Peyer's patch (tissue), 4 donors: ENCODE measurements at regions not wholly inside any gene's neighbourhood (a gene's known extent, or its start where the extent isn't known, plus 50 kb on each side); places are given as distances from the start of the nearest gene placed in this dataset.
A peak's percentile ranks its signal among the peaks of the same experiment; 100 is the strongest.

Experiments
- DNase-seq, 3 donors: peaks; one replicate each; pipeline ENCODE4 v3.0.0-alpha.2; 2017 to 2019
- H3K27ac ChIP-seq, 4 donors: fragments of 200-600 bp; sonication (generic); one replicate each; pipeline ENCODE4 v1.5.1; 2016 to 2019
- H3K27me3 ChIP-seq, 2 donors: fragments of 200-600 bp; sonication (generic); one replicate each; pipeline ENCODE4 v1.5.1; 2019
- H3K36me3 ChIP-seq, 3 donors: fragments of 200-600 bp; sonication (generic); one replicate each; pipeline ENCODE4 v1.5.1; 2016 to 2019
- H3K4me1 ChIP-seq, 4 donors: fragments of 200-600 bp; sonication (generic); one replicate each; pipeline ENCODE4 v1.5.1; 2016 to 2019
- H3K4me3 ChIP-seq, 4 donors: fragments of 200-600 bp; sonication (generic); 1 replicate in 3 of 4; 2 replicates in 1 of 4; pipeline ENCODE4 v1.5.1; 2016 to 2019; ENCODE audit warnings: mild to moderate bottlenecking in 1 of 4
- H3K9me3 ChIP-seq, 4 donors: fragments of 200-600 bp; sonication (generic); one replicate each; pipeline ENCODE4 v1.5.1; 2016 to 2019; ENCODE audit warnings: mild to moderate bottlenecking in 1 of 4
- POLR2A ChIP-seq, 2 donors: fragments of 450-650 bp; IDR thresholded peaks; one replicate each; pipeline ENCODE4 v1.5.1; 2017; ENCODE audit warnings: antibody characterized with exemption in 2 of 2, mild to moderate bottlenecking in 2 of 2, moderate library complexity in 2 of 2
- TF ChIP-seq, protein P1 (sequence below), 6 experiments: fragments of 450-650 bp in 4 of 6; fragments of 200-600 bp in 2 of 6; sonication (generic) in 1 of 6; IDR thresholded peaks; one replicate each; pipeline ENCODE4 v1.5.1; 2017 to 2019; ENCODE audit warnings: antibody characterized with exemption in 6 of 6, mild to moderate bottlenecking in 3 of 6, moderate library complexity in 1 of 6

DNA sequence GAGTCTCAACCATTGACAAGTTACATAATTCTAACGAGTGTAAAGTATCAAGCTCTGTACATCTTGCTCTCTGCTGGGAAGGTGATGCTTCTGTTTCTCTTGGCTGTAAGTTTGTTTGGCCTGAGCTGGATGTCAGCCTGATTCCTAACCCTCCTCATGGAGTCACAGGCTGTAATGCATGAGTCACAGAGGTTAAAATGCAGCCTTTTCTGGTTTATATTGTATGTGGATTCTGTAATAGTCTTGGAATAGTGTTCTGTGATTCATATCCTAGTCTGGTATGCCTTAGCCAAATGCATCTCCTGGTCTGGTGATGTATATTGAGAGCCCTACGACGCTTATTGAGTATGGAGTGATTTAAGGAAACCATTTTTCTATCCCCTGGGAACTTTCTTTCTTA is 104.5 kb upstream of the FRMD6 start:
- Histone ChIP-seq H3K27ac (peak overlapping the region in 1 of 4 donors; percentile 52), H3K27me3 (no peaks in the 10 kb centered on the region), H3K4me3 (no peak overlapping the region), H3K9me3 (no peaks in the 10 kb centered on the region), H3K36me3 (no peaks in the 10 kb centered on the region), H3K4me1 (no peaks in the 10 kb centered on the region)
- peak in 1 of 3 donors; percentile 50 for DNase-seq
- TF ChIP-seq POLR2A (IDR thresholded peaks at IDR 0.05), result no peak
- TF ChIP-seq, protein P1, sequence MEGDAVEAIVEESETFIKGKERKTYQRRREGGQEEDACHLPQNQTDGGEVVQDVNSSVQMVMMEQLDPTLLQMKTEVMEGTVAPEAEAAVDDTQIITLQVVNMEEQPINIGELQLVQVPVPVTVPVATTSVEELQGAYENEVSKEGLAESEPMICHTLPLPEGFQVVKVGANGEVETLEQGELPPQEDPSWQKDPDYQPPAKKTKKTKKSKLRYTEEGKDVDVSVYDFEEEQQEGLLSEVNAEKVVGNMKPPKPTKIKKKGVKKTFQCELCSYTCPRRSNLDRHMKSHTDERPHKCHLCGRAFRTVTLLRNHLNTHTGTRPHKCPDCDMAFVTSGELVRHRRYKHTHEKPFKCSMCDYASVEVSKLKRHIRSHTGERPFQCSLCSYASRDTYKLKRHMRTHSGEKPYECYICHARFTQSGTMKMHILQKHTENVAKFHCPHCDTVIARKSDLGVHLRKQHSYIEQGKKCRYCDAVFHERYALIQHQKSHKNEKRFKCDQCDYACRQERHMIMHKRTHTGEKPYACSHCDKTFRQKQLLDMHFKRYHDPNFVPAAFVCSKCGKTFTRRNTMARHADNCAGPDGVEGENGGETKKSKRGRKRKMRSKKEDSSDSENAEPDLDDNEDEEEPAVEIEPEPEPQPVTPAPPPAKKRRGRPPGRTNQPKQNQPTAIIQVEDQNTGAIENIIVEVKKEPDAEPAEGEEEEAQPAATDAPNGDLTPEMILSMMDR (IDR thresholded peaks at IDR 0.05), result no peak

DNA sequence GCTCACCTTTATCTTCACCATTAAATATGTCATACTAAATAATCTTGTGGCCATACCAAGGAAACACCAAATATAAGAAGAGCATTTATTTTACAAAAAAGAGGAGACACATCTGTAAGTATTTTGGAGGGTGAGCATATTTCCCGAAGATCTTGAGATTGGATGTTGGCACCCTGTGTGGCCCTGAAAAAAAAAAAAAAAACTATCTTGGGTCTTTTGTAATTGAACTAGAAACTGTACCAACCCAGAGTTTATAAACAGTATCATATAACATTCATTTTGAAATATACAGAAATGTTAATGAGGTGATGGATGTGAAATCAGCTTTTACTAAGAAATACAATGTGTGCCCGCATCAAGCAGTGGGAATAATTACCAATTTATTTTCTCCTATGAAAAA is 104.0 kb upstream of the FRMD6 start:
- TF ChIP-seq, protein P1 (IDR thresholded peaks at IDR 0.05), result no peak
- TF ChIP-seq POLR2A (IDR thresholded peaks at IDR 0.05), result no peak
- H3K4me3 ChIP-seq, result no peak overlapping the region
- peak overlapping the region in 1 of 4 donors; percentile 52 for H3K27ac ChIP-seq
- no peaks in the 10 kb centered on the region for H3K9me3 ChIP-seq
- no peak for DNase-seq
- no peaks in the 10 kb centered on the region for H3K27me3 ChIP-seq
- no peaks in the 10 kb centered on the region for H3K36me3 ChIP-seq
- no peaks in the 10 kb centered on the region for H3K4me1 ChIP-seq

DNA sequence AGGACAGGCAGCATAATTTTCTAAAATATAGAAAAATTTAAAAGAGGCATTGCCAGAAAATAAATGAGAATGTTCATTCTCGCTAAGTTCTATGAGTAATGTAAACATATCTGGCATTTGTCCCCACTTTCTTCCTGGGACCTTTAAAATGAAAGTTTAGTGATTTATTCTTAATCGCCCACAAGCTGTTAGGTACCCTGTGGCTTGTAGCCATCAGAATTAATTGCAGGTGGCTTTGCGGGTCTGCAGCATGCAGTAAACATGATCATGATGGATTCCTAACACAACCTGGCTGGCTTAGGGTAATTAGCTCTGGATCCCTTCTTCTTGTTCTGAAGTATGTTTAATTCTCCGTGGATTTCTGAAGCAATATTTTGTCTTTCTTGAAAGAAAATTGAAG is 103.5 kb upstream of the FRMD6 start:
- no peaks in the 10 kb centered on the region for H3K4me1 ChIP-seq
- H3K9me3 ChIP-seq, result no peaks in the 10 kb centered on the region
- DNase-seq, result no peak
- TF ChIP-seq POLR2A (IDR thresholded peaks at IDR 0.05), result no peak
- TF ChIP-seq, protein P1 (IDR thresholded peaks at IDR 0.05), result no peak
- H3K36me3 ChIP-seq, result no peaks in the 10 kb centered on the region
- H3K4me3 ChIP-seq, result no peak overlapping the region
- peak overlapping the region in 1 of 4 donors; percentile 52 for H3K27ac ChIP-seq
- no peaks in the 10 kb centered on the region for H3K27me3 ChIP-seq

DNA sequence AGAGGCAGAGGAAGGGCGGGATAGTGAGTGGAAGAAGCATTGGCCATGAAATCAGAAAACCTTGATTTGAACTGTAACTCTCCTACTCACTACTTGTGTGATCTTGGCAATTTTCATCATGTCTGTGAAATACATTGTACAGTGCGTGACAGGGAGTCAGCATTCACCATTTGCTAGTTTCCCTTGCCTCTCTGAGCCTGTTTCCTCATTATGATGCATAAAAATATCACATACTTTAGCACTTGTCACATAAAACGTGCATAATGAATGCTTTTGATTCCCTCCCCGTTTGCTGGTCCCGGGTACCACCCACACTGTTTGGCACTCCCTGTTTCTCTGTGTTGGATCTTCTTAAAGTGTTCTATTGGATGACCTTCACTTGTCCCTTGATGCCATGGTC is 101.1 kb upstream of the FRMD6 start:
- H3K27me3 ChIP-seq, result no peaks in the 10 kb centered on the region
- no peak overlapping the region for H3K4me3 ChIP-seq
- no peak for TF ChIP-seq POLR2A (IDR thresholded peaks at IDR 0.05)
- TF ChIP-seq, protein P1 (IDR thresholded peaks at IDR 0.05), result no peak
- no peak for DNase-seq
- no peaks in the 10 kb centered on the region for H3K9me3 ChIP-seq
- H3K27ac ChIP-seq, result no peak overlapping the region
- H3K4me1 ChIP-seq, result no peaks in the 10 kb centered on the region
- no peaks in the 10 kb centered on the region for H3K36me3 ChIP-seq

DNA sequence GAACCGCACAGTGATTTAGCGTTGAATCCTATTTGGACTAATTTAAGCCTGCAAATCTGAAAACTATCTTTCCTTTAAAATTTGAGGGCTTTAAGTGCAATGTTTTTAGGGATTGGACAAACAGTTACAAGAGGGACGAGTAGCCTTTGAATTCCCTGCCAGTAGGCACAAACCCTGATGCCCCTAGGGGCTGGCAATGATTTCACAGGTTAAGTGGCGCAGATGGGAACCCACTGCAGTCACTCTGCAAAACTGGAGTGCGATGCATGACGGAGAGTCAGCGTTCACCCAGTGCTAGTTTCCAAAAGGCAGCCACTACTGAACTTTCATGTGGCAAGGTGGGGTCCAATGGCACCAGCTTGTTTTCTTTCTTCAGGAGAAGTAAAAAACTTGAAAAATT is 99.4 kb upstream of the FRMD6 start:
- TF ChIP-seq POLR2A (IDR thresholded peaks at IDR 0.05), result no peak
- TF ChIP-seq, protein P1 (IDR thresholded peaks at IDR 0.05), result no peak
- Histone ChIP-seq H3K27me3 (no peaks in the 10 kb centered on the region), H3K27ac (no peak overlapping the region), H3K9me3 (no peaks in the 10 kb centered on the region), H3K4me1 (no peaks in the 10 kb centered on the region), H3K36me3 (no peaks in the 10 kb centered on the region), H3K4me3 (no peak overlapping the region)
- DNase-seq, result no peak

DNA sequence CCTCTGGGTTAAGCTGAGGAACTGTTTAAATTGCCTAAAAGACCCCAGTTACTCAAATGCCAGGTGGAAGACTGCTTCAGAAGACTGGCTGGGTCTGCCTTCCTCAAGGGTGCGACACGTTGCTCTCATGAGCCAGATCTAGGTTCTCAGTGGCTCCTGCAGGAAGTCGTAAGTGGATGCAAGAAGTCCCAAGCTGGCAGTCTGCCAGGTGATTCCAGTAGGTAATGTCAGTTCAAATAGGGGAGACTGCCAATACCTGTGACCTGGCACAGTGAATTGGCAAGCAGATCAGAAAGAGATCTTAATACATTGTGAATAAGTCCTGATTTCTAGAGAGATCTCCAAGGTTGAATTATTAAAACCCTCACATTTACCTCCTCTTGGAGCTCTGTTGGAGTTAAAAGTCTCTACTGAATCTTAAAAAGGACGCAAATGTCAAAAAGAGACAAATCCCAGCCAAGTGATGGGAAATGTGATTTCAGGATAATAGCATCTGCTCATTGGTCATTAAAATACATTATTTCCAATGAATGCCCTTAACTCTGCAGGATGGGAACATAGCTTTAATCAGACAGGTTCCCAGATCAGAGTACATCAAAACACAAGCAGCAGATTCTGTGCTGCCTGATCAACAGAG is 98.8 kb upstream of the FRMD6 start:
- Histone ChIP-seq H3K4me1 (no peaks in the 10 kb centered on the region), H3K36me3 (no peaks in the 10 kb centered on the region), H3K27ac (no peak overlapping the region), H3K9me3 (no peaks in the 10 kb centered on the region), H3K4me3 (no peak overlapping the region), H3K27me3 (no peaks in the 10 kb centered on the region)
- DNase-seq, result no peak
- no peak for TF ChIP-seq POLR2A (IDR thresholded peaks at IDR 0.05)
- TF ChIP-seq, protein P1 (IDR thresholded peaks at IDR 0.05), result no peak
